Skeletal muscle cell (primary cell): ENCODE measurements at regions not wholly inside any gene's neighbourhood (a gene's known extent, or its start where the extent isn't known, plus 50 kb on each side); places are given as distances from the start of the nearest gene placed in this dataset.

Source experiments
- DNase-seq: peaks from one replicate; pipeline ENCODE4 v3.0.0-alpha.2; 2010; ENCODE audit warnings: low read depth
- H3K4me3 ChIP-seq: 2 replicates; pipeline ENCODE4 v1.5.1; 2011; ENCODE audit warnings: low read depth, mild to moderate bottlenecking, control low read depth, low read length, moderate library complexity

DNA sequence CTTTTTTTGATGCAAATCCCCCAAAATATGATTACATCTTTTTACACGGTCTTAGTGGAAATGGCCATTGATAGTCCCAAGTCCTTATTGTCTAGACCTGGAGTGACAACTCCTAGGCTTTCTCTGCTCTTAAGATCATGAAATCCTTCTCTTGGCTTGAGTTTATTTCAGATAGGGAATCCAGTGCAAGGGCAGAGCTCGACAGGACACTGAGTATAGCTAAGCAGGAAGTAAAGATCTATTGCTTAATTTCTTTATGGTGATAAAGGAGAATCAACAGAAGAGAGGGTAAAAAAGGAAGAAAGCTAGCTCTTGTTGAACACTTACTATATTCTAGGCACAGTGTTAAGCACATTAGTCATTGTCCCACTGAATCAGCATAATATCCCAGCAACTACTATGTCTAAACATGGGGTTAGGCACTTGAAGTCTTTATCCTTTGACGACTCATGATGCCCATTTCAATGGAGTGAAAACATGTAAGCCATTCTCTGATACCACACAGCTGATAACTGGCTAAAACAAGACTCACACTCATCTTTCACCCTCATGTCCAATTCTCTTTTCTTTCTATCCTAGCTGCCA is 74.1 kb upstream of the LRATD1 start:
- no peak for DNase-seq
- H3K4me3 ChIP-seq: no peak overlapping the region

GRCh38 chr2:14560716-14561115 is 71.8 kb upstream of the LRATD1 start:
- peak; percentile 38 for DNase-seq

DNA sequence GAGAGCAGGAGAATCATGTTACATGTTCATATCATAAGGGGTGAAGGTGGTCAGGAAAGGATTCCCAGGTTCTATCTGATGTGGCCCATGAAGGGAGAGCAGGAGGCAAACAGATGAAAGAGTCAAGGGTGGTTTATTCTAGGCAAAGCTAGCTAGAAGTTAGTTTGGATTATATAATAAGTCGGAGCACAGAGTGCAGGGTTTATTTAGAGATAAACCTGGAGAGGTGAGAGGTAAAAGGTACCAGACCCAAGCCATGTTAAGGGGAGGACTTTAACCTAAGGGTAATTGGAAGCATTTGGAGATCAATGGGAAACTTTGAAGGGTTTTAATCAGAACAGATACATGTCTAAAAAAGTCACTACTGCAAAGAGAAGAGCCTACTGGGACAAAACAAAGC is 69.2 kb upstream of the LRATD1 start:
- no peak for DNase-seq

More at GRCh38 chr2:14560716-14561115, 71.8 kb upstream of the LRATD1 start:
- no peak overlapping the region for H3K4me3 ChIP-seq

GRCh38 chr2:14565666-14566065 is 66.9 kb upstream of the LRATD1 start:
- H3K4me3 ChIP-seq: no peak overlapping the region
- DNase-seq: no peak

More for the DNA sequence above, 69.2 kb upstream of the LRATD1 start:
- no peak overlapping the region for H3K4me3 ChIP-seq

DNA sequence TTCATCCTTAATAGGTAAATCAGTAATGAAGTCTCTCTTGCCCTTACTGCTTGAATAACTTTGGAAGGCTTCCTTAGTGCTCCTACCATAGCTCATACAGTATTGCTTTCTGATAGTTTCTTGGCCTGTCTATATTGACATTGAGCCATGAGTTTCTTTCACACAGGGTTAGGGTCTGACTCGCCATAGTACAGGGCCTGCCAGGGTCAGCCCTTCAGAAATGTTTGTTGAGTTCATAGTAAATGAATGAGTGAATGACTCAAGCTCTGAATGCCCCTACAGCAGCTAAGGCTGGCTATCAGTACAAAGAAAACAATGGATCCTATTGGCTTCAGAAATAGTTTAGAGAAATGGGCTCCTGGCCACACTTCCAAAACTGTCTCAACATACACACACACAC is 65.0 kb upstream of the LRATD1 start:
- no peak overlapping the region for H3K4me3 ChIP-seq
- DNase-seq: peak; percentile 70

- DNase-seq: no peak
- no peak overlapping the region for H3K4me3 ChIP-seq
These were observed 63.2 kb upstream of the LRATD1 start for GRCh38 chr2:14569294-14569693.

- no peak overlapping the region for H3K4me3 ChIP-seq
- no peak for DNase-seq
These were observed 59.9 kb upstream of the LRATD1 start for GRCh38 chr2:14572633-14573032.

DNA sequence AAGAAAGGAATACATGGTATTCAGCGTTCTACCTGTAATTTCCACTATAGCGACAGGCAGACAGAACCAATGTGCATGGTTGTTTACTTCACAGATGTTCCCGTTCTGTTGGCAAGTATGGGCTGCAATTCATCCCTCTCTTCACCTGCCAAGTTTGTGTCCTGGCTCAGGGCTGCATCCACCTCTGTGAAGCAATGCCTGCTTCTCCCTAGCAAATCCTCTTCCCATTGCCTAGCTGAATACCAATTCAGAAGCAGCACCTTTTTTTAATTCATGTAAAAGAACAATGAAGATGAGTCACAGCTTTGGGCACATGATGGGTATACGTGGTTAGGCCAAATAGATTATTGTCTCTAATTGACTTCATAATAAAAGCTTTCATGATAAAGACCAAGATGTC is 54.7 kb upstream of the LRATD1 start:
- H3K4me3 ChIP-seq: no peak overlapping the region
- DNase-seq: no peak
